Stimulated activated CD4-positive, alpha-beta T cell treated with anti-CD3 and anti-CD28 coated beads, Interleukin-15, amount 100 ng/mL, for 1 hour (primary cell): ENCODE measurements at regions not wholly inside any gene's neighbourhood (a gene's known extent, or its start where the extent isn't known, plus 50 kb on each side); places are given as distances from the start of the nearest gene placed in this dataset.

Source experiments
- DNase-seq, 2 donors: peaks; one replicate each; pipeline ENCODE4 v3.0.0-alpha.2; 2020; ENCODE audit warnings: low read depth in 1 of 2, low spot score in 1 of 2

DNA sequence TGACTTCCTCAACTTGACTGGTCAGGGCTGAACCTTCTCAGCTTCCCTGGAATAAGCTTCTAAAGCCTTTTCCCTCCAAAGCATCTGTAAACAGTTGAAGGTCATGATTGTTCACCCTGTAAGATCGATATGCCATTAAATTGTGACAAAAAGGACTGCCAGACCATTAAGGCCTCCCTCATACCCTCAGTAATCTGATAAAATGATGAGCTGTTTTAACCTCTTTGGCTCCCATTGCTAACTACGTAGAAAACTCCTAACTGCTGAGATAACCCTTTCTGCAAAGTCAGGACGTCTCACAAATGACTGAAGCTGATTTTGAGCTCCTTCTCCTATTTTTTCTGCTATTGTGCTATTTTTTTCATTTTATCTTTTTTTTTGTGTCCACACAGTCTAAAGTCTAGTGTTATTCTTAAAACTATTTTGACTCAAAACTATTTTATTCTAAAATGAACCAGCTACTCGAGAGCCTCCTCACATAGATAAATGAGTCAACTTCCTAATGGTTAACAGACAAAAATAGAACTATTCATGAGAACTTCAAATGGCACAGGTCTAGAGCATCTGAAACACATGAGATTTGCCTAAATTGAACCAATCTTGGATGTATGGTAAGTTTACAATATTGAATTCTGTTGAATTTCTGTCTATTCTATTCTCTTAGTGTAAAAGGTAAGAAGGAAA is 395.6 kb upstream of the TLE4 start:
- DNase-seq, result no peak

DNA sequence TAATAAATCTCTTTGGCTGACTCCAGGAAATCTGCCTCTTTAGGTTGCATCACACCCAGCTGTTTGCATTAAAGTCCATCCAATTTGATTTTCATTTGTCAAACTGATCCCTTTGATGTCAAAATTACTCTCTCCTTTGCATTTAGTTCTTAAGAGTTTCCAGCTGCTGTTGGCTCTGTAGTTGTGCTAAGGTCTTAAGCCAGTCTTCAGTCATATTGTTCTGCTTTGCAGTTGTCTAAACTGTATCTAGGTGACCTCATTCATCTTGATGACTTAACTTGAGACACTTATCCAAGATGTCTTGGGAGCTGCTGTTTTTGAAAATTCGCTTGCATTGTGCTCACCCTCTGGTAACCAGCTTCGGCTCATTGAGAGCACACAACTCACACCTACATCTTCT is 386.9 kb upstream of the TLE4 start:
- DNase-seq, result no peak

DNA sequence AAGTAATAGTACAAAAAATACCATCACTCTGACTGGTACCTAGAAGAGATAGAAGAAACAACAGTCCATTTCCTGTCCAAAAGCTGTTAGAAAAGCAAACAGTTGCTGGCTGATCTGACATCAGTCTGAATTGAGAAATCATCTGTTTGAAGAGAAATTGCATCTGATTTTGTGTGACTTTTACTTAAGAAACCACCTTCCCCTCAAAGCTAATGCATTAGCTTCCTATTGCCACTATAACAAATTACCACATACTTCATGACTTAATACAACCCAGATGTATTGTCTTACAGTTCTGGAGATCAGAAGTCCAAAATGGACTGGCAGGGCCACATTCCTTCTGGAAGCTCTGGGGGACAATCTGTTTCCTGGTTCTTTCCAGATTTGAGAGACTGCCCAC is 385.9 kb upstream of the TLE4 start:
- no peak for DNase-seq

DNA sequence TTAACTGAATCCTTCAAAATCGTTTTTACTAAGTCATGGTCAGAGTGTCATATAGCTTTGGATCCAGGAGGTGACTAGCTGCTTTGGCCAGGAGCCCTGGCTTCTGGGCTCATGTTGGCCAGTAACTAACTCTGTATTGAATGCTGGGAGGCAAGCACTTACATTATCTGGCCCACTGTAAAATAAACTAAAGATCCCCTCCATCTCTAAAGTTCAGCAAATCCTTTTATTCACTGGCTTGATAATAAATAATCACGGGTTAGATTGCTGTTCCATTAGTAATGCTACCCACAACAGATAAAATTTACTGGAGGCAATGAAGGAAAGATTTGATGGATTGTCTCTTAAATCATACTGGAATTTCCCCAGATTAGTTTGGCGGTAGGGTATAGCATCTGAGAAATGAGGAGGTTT is 382.2 kb upstream of the TLE4 start:
- no peak for DNase-seq

DNA sequence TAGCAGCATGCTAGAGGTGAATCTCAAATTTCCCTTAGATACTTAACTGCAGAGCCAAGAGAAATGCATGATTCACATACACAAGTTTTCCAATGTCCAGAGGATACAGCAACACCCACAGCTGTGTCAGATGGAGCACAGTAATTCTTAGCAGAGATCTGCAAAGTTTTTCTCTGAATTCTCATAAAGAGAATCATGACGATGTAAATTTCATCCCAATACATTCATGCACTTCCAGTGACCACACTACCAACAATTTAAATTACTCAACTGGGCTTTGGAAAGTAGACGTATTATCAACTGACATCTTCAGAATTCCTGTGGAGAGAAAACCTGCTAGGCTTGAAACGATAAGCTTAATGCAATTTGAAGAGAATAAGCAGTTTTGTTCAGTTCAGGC is 378.8 kb upstream of the TLE4 start:
- no peak for DNase-seq

DNA sequence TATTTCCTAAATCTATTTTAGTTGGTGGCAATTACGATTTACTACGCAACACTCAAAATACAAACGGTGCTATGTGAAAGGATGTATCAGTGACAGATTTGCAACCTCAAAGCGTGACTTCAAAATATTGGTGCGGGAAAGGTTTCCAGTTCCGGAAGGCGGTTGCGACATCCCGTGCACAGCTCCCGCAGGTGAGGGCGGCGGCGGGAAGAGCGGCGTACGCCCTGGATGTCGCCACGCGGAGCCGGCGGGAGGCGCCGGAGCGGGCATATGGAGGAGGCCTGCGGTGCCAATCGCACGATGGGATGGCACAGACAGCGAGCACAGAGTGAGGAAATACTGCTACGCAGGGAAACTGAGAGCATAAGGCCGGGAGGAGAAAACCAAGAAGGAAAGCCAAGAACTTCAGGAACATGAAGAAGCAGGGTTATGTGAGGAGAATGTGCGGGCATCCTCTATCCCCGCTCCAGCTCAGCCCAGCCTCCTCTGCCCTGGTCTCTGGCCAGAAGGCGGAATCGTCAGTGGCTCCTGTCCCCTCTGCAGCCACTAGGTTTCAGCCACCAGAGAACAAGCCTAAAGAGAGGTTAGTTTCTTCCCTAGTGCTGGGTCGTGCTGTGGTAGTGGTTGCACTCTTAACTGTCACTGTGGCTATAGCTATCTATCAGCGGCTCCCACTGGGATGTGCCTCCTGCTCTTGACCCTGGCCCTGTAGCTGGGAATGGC is 378.1 kb upstream of the TLE4 start:
- DNase-seq, result no peak

DNA sequence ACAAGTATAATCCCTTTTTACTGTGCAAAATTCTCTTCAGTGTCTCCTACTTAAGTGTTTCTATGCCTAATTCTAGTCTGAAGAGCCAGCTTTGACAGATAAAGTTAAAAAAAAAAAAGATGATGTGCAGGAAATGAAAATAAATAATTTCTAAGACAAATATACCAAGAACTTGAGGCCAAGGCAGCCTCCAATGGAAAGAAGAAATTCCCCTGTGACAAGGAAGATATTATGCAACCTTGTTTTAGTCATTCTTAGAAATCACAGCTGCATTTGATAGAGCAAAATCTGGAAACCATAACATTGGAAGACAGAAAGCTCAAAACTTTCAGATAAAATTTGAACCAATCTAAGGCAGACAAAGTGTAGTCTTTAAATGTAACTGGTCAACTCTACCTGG is 375.9 kb upstream of the TLE4 start:
- DNase-seq, result no peak

DNA sequence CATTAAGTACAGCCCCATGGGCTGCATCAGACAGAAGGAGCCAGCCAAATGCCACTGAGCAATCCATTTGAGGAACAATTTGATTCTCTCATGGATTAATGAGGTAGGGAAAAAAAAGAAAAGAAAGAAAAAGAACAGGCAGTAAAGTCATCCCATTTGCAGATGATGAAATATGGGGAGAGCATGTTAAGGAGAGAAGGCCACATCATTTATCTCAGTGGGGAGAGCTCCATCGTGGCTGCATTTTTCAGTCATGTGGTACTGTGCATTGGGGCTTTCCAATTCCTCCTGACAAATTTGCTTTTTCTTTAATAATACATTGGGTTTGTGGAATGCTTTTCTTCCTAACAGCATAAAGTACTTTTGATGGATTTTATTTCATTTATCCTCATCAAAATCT is 375.2 kb upstream of the TLE4 start:
- DNase-seq, result no peak

DNA sequence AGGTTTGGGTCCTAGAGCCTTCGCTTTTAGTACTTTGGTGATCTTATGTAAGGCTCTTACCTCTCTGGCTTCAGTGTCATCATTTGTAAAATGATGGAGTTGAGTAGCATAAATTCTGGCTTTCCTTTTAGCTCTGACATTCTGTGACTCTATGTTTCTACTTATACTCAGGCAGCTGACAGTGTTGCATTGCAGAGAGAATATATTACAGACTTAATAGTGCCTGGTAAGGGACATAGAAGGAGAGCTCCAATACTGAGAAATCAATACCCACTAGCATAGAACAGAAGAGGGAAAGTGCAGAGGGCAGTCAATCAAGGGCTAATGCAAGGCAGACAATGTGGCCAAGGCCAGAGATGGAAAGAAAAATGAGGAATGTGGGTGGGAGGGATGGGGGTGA is 371.4 kb upstream of the TLE4 start:
- no peak for DNase-seq

DNA sequence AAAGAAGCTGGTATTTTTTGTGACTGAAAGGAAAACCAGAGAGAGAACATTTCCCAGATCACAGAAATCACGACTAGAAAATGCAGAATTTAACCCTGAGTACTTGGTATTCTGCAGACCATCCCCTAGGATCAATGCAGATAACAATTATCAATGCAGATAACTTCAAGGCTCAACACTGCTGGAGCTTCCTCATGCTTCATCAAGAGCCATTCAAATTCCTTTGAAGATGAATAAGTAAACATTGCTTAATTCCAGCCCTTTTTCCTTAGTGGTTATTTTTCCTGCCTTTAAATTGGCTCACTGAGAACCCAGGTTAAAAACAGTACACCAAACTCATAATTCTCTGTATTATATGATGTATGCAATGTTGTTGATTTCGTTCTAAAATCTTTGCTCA is 370.1 kb upstream of the TLE4 start:
- DNase-seq, result no peak

DNA sequence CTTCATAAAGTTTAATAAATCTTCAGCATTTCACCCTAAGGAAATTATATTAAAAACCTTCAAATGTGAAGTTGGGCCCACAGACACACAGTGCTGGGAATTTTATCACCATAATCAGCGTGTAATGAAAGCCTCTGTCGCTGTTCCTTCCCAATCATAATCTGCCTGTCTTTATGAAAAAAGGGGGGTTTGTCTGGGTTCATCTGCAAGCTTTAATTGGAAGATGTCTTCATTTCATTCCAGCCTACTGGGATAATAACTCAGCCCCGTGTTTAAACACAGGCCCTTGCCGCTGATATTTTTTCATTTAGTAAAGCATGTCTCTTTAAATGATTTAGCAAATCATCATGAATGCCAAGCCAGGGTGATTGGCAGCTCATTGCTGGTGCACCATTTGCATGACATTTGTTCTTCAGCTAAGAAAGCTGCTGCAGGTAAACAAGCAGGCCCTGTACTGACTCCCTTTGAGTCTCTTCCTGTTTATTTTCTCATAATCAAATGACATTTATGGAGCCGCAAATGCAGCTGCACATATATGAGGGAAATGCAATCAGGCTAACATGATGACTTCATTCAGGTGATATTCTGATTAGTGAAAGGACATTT is 362.9 kb upstream of the TLE4 start:
- no peak for DNase-seq

DNA sequence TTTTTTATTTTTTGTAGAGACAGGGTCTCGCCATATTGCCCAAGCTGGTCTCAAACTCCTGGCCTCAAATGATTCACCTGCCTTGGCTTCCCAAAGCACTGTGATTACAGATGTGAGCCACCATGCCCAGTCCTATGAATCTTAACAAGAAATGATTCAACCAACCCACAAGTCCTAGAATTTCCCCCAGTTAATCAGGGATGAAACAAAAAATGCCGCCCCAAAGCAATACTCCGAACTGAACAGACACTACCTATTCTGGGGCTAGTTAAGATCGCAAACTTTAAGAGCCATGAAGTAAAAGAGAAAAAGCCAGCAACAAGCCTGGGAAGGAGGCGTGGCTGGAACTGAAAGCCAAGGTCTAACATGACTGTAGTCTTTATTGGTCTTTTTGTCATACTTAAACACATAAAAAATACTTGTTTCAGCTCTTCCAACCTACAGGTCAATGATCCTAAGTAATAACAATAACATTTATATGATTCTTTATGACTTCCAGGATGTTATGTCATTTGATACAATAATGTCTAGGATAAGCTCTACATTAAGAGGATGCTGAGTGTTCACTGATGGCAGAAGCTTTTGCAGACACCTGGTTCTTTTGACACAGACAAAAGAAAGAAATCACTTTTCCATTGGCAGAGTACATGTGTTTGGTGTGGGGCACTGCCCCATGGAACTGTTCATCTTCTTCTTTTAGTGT is 361.1 kb upstream of the TLE4 start:
- no peak for DNase-seq

DNA sequence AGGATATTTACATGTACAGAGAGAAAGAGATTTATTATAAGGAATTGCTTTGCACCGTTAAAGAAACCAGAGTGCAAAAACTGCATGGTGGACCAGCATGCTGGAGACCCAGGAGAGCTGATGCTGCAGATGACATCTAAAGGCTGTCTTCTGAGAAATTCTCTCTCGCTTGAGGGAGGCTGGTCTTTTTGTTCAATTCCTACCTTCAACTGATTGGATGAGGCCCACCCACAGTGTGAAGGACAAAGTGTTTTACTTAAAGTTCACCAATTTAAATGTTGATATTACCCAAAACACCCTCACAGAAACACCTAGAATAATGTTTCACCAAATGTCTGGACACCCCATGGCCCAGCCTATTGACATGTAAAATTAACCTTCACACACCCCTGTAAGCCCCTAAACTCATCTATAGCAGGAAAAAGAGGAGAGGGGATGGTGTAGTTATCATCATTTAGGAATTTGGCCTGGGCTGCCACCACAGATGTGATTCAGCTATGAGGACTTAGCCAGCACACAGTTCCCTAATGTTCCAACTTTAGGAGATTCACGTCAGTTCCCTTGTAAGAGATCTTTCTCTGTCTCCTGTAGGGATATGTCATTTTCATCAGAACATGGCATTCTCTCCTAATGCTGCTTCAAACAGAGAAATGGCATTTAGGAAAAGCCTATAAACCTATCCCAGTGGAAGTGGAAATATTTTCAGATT is 358.2 kb upstream of the TLE4 start:
- DNase-seq, result no peak

DNA sequence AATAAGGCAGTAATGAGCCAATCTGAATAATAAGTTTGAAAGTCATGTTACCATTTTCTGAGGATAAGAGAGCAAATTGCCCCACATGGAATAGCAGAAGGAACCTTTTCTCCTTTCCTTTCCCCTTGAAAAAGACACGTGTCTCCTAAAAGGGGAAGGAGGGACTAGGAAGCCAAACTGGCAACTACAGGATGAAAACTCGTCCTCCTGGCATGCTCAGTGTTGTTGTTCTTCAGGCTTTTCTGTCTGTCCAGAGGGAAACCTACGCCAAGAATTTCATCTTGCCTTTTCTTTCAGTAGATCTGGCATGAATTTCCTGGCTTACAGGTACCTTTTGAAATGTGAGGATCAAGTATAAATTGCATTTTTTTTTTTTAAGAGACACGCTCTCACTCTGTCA is 355.9 kb upstream of the TLE4 start:
- DNase-seq, result no peak

DNA sequence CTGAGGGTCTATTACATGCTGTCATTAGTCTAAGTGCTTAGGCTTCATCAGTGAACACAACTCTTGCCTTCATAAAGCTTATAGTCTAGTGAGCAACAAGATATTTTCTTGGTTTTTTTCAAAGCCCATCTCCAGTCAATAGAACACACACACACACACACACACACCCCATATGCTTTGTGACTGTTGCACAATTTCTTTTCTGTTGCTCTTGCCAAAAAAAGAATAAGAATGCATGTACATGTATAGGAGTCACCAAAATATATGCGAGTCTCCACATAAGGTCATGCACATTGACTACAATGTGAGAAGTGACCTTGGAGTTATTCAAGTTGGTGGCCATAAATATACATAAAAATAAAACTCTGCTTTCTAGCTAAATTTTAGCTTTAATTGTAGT is 351.5 kb upstream of the TLE4 start:
- no peak for DNase-seq

DNA sequence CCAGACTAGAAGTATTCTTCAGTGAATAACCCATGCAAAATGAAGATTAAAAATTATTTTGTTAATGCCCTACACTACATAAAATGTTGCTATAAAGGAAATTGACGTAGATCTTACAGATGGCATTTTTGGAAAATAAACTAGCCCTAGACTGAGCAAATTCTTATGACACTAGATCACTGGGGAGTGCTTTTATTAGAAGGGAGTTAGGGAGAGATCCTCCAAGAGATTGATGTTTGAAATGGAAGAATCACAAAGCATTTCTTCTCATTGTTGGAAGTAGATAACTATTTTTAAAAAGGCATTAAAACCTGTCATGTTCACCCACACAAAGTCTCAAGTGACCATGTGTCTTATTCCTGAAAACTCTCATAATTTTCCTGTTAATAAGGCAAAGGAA is 351.1 kb upstream of the TLE4 start:
- DNase-seq, result no peak

DNA sequence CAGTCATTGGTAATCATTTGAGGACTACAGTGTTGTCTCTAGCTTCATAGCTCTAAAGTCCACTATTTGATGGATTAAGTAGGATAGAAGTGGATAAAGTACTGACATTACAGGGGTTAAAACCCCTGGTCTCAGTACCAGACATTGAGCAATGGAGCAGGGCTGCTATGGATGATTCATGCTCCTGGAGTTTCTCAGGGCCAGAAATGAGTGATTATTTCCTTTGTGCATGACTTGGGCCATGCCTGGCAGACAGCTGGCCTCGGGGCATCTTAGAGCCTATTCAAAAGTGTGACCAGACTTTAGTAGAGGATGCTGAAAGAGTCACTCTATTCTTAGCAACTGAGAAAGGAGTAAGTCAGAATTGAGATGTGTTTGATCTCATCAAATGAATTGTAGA is 350.7 kb upstream of the TLE4 start:
- no peak for DNase-seq

DNA sequence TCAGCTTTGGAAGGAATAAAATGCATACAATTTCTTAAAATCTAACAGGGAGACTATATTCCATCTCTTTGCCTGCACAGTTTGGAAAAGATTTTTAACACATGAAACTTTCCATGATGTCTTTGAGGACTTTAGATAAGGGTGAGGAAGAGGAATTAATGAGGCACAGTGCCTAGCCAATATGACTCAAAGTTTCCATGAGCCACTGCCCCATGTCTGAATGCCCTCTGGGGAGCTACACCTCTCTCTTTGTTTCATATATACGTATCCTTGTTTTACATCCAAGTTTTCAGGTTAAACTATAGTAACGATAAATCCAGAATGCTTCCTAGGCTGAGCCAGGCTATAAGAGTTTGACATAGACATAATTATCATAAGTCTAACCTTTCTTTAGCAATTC is 349.3 kb upstream of the TLE4 start:
- DNase-seq, result no peak

DNA sequence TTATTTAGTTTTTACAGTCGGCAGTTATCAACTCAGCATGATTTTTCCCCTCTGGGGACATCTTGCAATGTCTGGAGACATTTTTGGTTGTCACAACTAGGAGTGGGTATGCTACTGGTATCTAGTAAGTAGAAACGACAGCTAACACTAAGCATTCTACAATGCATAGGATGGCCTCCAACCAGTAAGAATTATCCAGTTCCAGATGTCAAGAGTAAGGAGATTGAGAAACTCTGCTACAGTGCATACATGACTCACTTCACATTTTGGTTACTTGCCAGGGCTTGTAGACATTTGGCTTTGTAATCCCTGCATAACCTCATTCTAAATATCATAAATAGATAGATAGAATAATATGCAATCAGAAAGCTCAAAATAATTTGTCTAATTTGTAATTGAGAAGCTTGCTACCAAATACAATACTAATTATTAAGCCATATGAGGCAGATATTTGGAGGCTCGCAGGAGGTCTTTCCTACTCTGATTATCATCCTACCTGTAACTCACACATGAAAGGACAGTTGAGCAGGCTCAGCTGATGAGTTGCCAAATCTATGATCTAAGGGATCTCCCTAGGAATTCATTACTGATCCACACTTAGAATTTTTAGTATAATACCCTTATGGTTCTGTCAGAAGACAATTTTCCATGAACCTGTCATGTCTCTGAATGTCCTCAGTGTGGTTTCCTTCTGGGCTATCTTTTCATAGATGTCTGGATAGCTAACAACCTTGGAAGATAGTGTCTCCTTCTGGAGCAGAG is 346.9 kb upstream of the TLE4 start:
- DNase-seq, result no peak

DNA sequence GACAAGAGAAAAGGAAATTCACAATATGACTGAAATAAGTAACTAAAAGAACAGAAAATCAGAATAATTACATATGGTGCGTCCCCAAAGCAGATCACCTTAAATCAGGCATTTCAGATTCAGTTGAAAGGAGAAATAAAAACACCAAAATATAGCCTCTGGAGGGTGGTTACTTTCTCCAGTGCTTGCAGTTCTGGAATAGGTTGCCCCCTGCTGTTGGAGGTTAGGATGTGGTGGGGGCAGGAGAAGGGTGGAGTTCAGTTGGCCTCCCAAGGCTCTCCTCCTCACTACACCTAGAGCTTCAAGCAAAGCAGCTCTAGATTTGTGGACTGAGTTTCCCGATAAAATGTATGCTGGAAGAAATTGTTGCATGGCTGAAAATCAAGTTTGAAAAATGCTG is 338.2 kb upstream of the TLE4 start:
- DNase-seq, result no peak

DNA sequence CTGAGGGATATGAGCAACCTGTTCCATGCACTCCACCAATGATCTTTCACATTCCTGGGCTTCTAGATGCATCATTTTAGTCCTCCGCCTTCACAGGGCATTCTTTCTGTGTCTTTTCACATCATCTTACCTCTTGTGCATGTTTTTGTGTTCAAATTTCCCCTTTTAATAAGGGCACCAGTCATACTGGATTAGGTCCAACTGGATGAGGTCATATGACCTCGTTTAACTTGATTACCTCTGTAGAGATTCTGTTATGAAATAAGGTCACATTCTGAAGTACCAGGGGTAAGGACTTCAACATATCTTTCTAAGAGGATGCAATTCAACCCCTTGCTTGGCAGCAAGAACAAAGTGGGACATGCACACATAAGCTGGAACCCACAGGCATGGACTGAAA is 335.3 kb upstream of the TLE4 start:
- DNase-seq, result no peak
